ENCODE measurements at regions not wholly inside any gene's neighbourhood (a gene's known extent, or its start where the extent isn't known, plus 50 kb on each side); places are given as distances from the start of the nearest gene placed in this dataset.

DNA sequence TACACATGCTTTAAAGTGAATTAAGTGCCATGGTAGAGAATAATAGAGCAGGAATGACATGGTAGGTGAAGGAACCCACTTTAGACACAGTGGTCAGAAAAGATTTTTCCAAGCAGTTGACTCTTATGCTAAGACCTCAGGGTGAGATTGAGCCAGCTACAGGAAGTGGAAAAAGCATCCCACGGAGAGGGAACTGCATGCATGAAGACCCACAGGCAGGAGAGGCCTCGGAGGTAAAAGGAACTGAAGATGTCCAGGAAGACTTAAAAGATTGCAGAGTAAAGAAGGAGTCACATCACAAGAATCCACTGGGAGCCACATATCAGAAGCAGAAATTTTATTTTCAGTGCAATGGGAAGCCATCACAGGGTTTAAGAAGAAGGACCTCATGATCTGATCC lies 499.2 kb upstream of the FAM98A start:
- TF ChIP-seq CTCF (IDR thresholded peaks at IDR 0.05) (no peak), POLR2A (IDR thresholded peaks at IDR 0.05) (no peak)

Data from right lobe of liver (tissue), 4 donors.